Heart left ventricle (tissue), 13 donors: ENCODE measurements at regions not wholly inside any gene's neighbourhood (a gene's known extent, or its start where the extent isn't known, plus 50 kb on each side); places are given as distances from the start of the nearest gene placed in this dataset.

Experiments
- CTCF ChIP-seq, 12 donors: fragments of 200-600 bp; sonication (generic) in 4 of 12; IDR thresholded peaks; one replicate each; pipeline versions ENCODE4 v1.5.0 to v1.8.0; 2018 to 2022; ENCODE audit warnings: antibody characterized with exemption in 12 of 12, mild to moderate bottlenecking in 5 of 12
- POLR2A ChIP-seq, 2 donors: fragments of 450-650 bp; IDR thresholded peaks; one replicate each; pipeline ENCODE4 v1.6.1; 2017; ENCODE audit warnings: antibody characterized with exemption in 2 of 2, mild to moderate bottlenecking in 2 of 2, moderate library complexity in 2 of 2
- donor health status: ischemic (EF 13 %, LVEDD 7.1; RV severe dilation, severe dysfunction).
- donor health status: DM: no; HTN: yes; CAD: no.
- donor health status: DM: no; HTN: no; CAD: no.
- donor health status: ischemic (EF 25% LVEDD 6.9; RV normal size, moderate dysfunction).
- donor health status: ischemic (EF 25% LVEDD 5.7; RV mildly dilated, moderate dysfunction).
- donor health status: ischemic (EF 35%, LVEDD 5.7; RV mildly dilated, moderate dysfunction).
- donor health status: nonischemic (EF 11% LVEDD 7.7; RV severe dilation, severe dysfunction).
- donor health status: DM: yes; HTN: yes; CAD: no.
- donor health status: PGD.
- donor health status: ischemic (EF 29% LVEDD 5.4; RV normal size, mild dysfunction).
- donor health status: nonischemic (EF 23%, LVEDD 6.1; RV moderate dilation, normal function).

GRCh38 chr3:22836131-22836530 lies 367.0 kb upstream of the UBE2E2 start:
- TF ChIP-seq CTCF (IDR thresholded peaks at IDR 0.05) (no peak), POLR2A (IDR thresholded peaks at IDR 0.05) (no peak)
